HEK293 (cell line): ENCODE measurements at regions not wholly inside any gene's neighbourhood (a gene's known extent, or its start where the extent isn't known, plus 50 kb on each side); places are given as distances from the start of the nearest gene placed in this dataset.

Experiments used
- CTCF ChIA-PET: fragments of 350-600 bp; formaldehyde crosslinking; extraction: SDS; loops from one replicate; lab custom pipeline; 2021; ENCODE audit warnings: antibody characterized with exemption; lab: Yijun Ruan, JAX
- POLR2A ChIA-PET: fragments of 300-600 bp; formaldehyde crosslinking; extraction: SDS; loops from one replicate; lab custom pipeline; 2020; ENCODE audit warnings: antibody characterized with exemption, inconsistent platforms; lab: Yijun Ruan, JAX
- H3K27ac ChIP-seq: fragments of 200-500 bp; sonication (Bioruptor generic); 2 replicates; pipeline ENCODE4 v1.5.1; 2014; ENCODE audit warnings: low read depth, low read length, control low read depth, inconsistent platforms; ENCODE audit errors: extremely low read depth
- H3K36me3 ChIP-seq, 2 experiments: fragments of 200-500 bp in 1 of 2; sonication (Bioruptor generic) in 1 of 2; 1 replicate in 1 of 2; 2 replicates in 1 of 2; pipeline ENCODE4 v1.5.1; 2014 to 2017; ENCODE audit warnings: inconsistent platforms in 2 of 2, low read length in 2 of 2; ENCODE audit not compliant: control insufficient read depth in 2 of 2, insufficient read depth in 1 of 2
- H3K4me1 ChIP-seq: fragments of 200-500 bp; sonication (Bioruptor generic); 2 replicates; pipeline ENCODE4 v1.5.1; 2014; ENCODE audit warnings: mild to moderate bottlenecking, low read length, inconsistent platforms; ENCODE audit not compliant: control insufficient read depth, insufficient read depth
- H3K4me3 ChIP-seq: 2 replicates; pipeline ENCODE4 v1.5.1; 2011; ENCODE audit warnings: low read depth, mild to moderate bottlenecking, control low read depth, low read length, moderate library complexity
- H3K9me3 ChIP-seq: fragments of 200-500 bp; sonication (Bioruptor generic); 2 replicates; pipeline ENCODE4 v1.5.1; 2014; ENCODE audit warnings: low read depth, low read length, inconsistent platforms; ENCODE audit not compliant: control insufficient read depth, insufficient read depth
- EGR2 ChIP-seq: fragments of 450-650 bp; formaldehyde crosslinking; IDR thresholded peaks from 2 replicates; pipeline ENCODE4 v1.5.1; 2016; ENCODE audit warnings: low read depth, missing biosample characterization, missing genetic modification characterization
- FEZF1 ChIP-seq: fragments of 450-650 bp; formaldehyde crosslinking; IDR thresholded peaks from 2 replicates; pipeline ENCODE4 v1.5.1; 2016; ENCODE audit warnings: missing biosample characterization, missing genetic modification characterization
- GLIS1 ChIP-seq: fragments of 450-650 bp; formaldehyde crosslinking; IDR thresholded peaks from 2 replicates; pipeline ENCODE4 v1.5.1; 2016; ENCODE audit warnings: missing biosample characterization, missing genetic modification characterization
- KLF8 ChIP-seq: fragments of 450-650 bp; formaldehyde crosslinking; IDR thresholded peaks from 2 replicates; pipeline ENCODE4 v1.5.1; 2016; ENCODE audit warnings: missing biosample characterization, missing genetic modification characterization
- MEIS1 ChIP-seq: sonication (generic); formaldehyde crosslinking; IDR thresholded peaks from 2 replicates; pipeline ENCODE4 v1.8.1; 2022; ENCODE audit warnings: missing genetic modification reagents, mild to moderate bottlenecking, borderline replicate concordance
- RBAK ChIP-seq: fragments of 450-650 bp; formaldehyde crosslinking; IDR thresholded peaks from 2 replicates; pipeline ENCODE4 v1.5.1; 2016; ENCODE audit warnings: missing biosample characterization, missing genetic modification characterization
- YY1 ChIP-seq: fragments of 450-650 bp; formaldehyde crosslinking; IDR thresholded peaks from 2 replicates; pipeline ENCODE4 v1.5.1; 2018; ENCODE audit warnings: missing biosample characterization, missing genetic modification characterization
- ZNF10 ChIP-seq: fragments of 450-650 bp; formaldehyde crosslinking; IDR thresholded peaks from 2 replicates; pipeline ENCODE4 v1.5.1; 2017; ENCODE audit warnings: missing biosample characterization, missing genetic modification characterization
- ZNF155 ChIP-seq: fragments of 450-650 bp; formaldehyde crosslinking; IDR thresholded peaks from 2 replicates; pipeline ENCODE4 v1.5.1; 2016; ENCODE audit warnings: missing biosample characterization, missing genetic modification characterization
- ZNF221 ChIP-seq: fragments of 450-650 bp; formaldehyde crosslinking; IDR thresholded peaks from 2 replicates; pipeline ENCODE4 v1.5.1; 2017; ENCODE audit warnings: missing biosample characterization, missing genetic modification characterization, borderline replicate concordance
- ZNF248 ChIP-seq: fragments of 450-650 bp; formaldehyde crosslinking; IDR thresholded peaks from 2 replicates; pipeline ENCODE4 v1.5.1; 2017; ENCODE audit warnings: missing biosample characterization, missing genetic modification characterization
- ZNF677 ChIP-seq: fragments of 450-650 bp; IDR thresholded peaks from 2 replicates; pipeline ENCODE4 v1.5.0; 2018; ENCODE audit warnings: missing biosample characterization, mild to moderate bottlenecking, missing genetic modification characterization, moderate library complexity
- ZNF777 ChIP-seq: fragments of 450-650 bp; formaldehyde crosslinking; IDR thresholded peaks from 2 replicates; pipeline ENCODE4 v1.5.1; 2017; ENCODE audit warnings: missing biosample characterization, missing genetic modification characterization, borderline replicate concordance
- ZNF830 ChIP-seq: fragments of 450-650 bp; IDR thresholded peaks from 2 replicates; pipeline ENCODE4 v1.5.0; 2018; ENCODE audit warnings: missing biosample characterization, missing genetic modification characterization, low read depth, mild to moderate bottlenecking, moderate library complexity
- TF ChIP-seq, protein P1 (sequence below): fragments of 450-650 bp; formaldehyde crosslinking; IDR thresholded peaks from 2 replicates; pipeline ENCODE4 v1.5.1; 2016; ENCODE audit warnings: missing biosample characterization, missing genetic modification characterization
- TF ChIP-seq, protein P2 (sequence below): fragments of 450-650 bp; formaldehyde crosslinking; IDR thresholded peaks from 2 replicates; pipeline ENCODE4 v1.5.1; 2016; ENCODE audit warnings: missing biosample characterization, missing genetic modification characterization, borderline replicate concordance
- TF ChIP-seq, protein P3 (sequence below): fragments of 450-650 bp; formaldehyde crosslinking; IDR thresholded peaks from 2 replicates; pipeline ENCODE4; 2016; ENCODE audit warnings: missing biosample characterization, missing genetic modification characterization
- TF ChIP-seq, protein P4 (sequence below): fragments of 450-650 bp; formaldehyde crosslinking; IDR thresholded peaks from 2 replicates; pipeline ENCODE4 v1.5.1; 2016; ENCODE audit warnings: missing biosample characterization, missing genetic modification characterization
- TF ChIP-seq, protein P5 (sequence below): fragments of 450-650 bp; formaldehyde crosslinking; IDR thresholded peaks from 2 replicates; pipeline ENCODE4 v1.5.1; 2016; ENCODE audit warnings: missing biosample characterization, missing genetic modification characterization, borderline replicate concordance

DNA sequence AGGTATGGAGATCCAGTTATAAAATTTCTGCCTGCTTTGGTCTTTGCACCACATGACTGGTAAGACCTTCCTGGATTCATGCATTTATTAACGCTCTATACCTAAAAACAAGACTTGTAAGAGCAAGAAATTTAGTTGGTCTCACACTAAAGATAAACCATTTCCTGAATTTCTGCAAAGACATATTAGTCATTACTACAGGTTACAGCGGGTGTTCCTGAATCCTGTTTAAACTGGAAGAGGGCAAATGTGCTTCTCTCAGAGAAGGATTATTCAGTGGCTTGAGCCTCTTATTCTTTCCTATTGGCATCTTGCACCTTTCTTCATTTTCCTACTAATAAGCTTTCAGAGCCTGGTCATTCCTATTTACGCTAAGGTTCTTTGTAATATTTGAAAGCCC, 397.6 kb upstream of the TENM3 start (continued):
- TF ChIP-seq, protein P1, sequence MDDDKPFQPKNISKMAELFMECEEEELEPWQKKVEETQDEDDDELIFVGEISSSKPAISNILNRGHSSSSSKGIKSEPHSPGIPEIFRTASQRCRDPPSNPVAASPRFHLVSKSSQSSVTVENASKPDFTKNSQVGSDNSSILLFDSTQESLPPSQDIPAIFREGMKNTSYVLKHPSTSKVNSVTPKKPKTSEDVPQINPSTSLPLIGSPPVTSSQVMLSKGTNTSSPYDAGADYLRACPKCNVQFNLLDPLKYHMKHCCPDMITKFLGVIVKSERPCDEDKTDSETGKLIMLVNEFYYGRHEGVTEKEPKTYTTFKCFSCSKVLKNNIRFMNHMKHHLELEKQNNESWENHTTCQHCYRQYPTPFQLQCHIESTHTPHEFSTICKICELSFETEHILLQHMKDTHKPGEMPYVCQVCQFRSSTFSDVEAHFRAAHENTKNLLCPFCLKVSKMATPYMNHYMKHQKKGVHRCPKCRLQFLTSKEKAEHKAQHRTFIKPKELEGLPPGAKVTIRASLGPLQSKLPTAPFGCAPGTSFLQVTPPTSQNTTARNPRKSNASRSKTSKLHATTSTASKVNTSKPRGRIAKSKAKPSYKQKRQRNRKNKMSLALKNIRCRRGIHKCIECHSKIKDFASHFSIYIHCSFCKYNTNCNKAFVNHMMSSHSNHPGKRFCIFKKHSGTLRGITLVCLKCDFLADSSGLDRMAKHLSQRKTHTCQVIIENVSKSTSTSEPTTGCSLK (tag by site-specific recombination): no peak
- TF ChIP-seq RBAK (tag by site-specific recombination): no peak
- TF ChIP-seq ZNF777 (tag by site-specific recombination): no peak
- TF ChIP-seq GLIS1 (tag by site-specific recombination): no peak
- TF ChIP-seq ZNF10 (tag by site-specific recombination): no peak
- TF ChIP-seq ZNF155 (tag by site-specific recombination): no peak

DNA sequence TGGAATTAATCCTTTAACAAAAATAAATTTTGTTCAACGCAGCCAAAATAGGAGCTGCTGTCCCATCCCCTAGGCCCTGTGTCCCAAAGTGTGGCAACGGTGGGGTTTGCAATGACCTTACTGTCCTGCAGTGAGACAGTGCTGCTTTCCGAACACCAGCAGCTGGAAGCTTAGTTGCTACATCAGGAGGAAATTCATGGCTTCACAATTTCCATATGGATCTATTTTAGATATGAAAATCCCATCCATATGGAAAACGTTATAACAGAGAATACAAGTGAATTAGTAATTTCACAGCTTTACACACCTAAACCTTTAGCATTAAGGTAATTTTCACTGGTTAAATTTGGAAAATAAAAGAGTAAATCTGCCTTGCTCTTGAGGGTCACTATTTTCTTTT, 396.3 kb upstream of the TENM3 start:
- Histone ChIP-seq H3K27ac (no peak overlapping the region), H3K4me3 (no peak overlapping the region), H3K9me3 (no peaks in the 10 kb centered on the region), H3K36me3 (no peaks in the 10 kb centered on the region), H3K4me1 (no peaks in the 10 kb centered on the region)
- POLR2A ChIA-PET: no interaction called here
- CTCF ChIA-PET: no interaction called here
- TF ChIP-seq, protein P2, sequence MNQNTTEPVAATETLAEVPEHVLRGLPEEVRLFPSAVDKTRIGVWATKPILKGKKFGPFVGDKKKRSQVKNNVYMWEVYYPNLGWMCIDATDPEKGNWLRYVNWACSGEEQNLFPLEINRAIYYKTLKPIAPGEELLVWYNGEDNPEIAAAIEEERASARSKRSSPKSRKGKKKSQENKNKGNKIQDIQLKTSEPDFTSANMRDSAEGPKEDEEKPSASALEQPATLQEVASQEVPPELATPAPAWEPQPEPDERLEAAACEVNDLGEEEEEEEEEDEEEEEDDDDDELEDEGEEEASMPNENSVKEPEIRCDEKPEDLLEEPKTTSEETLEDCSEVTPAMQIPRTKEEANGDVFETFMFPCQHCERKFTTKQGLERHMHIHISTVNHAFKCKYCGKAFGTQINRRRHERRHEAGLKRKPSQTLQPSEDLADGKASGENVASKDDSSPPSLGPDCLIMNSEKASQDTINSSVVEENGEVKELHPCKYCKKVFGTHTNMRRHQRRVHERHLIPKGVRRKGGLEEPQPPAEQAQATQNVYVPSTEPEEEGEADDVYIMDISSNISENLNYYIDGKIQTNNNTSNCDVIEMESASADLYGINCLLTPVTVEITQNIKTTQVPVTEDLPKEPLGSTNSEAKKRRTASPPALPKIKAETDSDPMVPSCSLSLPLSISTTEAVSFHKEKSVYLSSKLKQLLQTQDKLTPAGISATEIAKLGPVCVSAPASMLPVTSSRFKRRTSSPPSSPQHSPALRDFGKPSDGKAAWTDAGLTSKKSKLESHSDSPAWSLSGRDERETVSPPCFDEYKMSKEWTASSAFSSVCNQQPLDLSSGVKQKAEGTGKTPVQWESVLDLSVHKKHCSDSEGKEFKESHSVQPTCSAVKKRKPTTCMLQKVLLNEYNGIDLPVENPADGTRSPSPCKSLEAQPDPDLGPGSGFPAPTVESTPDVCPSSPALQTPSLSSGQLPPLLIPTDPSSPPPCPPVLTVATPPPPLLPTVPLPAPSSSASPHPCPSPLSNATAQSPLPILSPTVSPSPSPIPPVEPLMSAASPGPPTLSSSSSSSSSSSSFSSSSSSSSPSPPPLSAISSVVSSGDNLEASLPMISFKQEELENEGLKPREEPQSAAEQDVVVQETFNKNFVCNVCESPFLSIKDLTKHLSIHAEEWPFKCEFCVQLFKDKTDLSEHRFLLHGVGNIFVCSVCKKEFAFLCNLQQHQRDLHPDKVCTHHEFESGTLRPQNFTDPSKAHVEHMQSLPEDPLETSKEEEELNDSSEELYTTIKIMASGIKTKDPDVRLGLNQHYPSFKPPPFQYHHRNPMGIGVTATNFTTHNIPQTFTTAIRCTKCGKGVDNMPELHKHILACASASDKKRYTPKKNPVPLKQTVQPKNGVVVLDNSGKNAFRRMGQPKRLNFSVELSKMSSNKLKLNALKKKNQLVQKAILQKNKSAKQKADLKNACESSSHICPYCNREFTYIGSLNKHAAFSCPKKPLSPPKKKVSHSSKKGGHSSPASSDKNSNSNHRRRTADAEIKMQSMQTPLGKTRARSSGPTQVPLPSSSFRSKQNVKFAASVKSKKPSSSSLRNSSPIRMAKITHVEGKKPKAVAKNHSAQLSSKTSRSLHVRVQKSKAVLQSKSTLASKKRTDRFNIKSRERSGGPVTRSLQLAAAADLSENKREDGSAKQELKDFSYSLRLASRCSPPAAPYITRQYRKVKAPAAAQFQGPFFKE (tag by site-specific recombination): no peak
- TF ChIP-seq ZNF830 (no peak), EGR2 (no peak), FEZF1 (tag by site-specific recombination) (no peak), ZNF248 (tag by site-specific recombination) (no peak), ZNF221 (tag by site-specific recombination) (no peak), MEIS1 (CRISPR knock-in tag) (no peak), KLF8 (tag by site-specific recombination) (no peak), YY1 (tag by site-specific recombination) (no peak), ZNF677 (no peak)
- TF ChIP-seq, protein P3, sequence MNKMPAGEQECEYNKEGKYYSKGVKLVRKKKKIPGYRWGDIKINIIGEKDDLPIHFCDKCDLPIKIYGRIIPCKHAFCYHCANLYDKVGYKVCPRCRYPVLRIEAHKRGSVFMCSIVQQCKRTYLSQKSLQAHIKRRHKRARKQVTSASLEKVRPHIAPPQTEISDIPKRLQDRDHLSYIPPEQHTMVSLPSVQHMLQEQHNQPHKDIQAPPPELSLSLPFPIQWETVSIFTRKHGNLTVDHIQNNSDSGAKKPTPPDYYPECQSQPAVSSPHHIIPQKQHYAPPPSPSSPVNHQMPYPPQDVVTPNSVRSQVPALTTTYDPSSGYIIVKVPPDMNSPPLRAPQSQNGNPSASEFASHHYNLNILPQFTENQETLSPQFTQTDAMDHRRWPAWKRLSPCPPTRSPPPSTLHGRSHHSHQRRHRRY (tag by site-specific recombination): no peak
- TF ChIP-seq, protein P4, sequence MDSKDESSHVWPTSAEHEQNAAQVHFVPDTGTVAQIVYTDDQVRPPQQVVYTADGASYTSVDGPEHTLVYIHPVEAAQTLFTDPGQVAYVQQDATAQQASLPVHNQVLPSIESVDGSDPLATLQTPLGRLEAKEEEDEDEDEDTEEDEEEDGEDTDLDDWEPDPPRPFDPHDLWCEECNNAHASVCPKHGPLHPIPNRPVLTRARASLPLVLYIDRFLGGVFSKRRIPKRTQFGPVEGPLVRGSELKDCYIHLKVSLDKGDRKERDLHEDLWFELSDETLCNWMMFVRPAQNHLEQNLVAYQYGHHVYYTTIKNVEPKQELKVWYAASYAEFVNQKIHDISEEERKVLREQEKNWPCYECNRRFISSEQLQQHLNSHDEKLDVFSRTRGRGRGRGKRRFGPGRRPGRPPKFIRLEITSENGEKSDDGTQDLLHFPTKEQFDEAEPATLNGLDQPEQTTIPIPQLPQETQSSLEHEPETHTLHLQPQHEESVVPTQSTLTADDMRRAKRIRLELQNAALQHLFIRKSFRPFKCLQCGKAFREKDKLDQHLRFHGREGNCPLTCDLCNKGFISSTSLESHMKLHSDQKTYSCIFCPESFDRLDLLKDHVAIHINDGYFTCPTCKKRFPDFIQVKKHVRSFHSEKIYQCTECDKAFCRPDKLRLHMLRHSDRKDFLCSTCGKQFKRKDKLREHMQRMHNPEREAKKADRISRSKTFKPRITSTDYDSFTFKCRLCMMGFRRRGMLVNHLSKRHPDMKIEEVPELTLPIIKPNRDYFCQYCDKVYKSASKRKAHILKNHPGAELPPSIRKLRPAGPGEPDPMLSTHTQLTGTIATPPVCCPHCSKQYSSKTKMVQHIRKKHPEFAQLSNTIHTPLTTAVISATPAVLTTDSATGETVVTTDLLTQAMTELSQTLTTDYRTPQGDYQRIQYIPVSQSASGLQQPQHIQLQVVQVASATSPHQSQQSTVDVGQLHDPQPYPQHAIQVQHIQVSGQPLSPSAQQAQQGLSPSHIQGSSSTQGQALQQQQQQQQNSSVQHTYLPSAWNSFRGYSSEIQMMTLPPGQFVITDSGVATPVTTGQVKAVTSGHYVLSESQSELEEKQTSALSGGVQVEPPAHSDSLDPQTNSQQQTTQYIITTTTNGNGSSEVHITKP (tag by site-specific recombination): no peak
- TF ChIP-seq, protein P5, sequence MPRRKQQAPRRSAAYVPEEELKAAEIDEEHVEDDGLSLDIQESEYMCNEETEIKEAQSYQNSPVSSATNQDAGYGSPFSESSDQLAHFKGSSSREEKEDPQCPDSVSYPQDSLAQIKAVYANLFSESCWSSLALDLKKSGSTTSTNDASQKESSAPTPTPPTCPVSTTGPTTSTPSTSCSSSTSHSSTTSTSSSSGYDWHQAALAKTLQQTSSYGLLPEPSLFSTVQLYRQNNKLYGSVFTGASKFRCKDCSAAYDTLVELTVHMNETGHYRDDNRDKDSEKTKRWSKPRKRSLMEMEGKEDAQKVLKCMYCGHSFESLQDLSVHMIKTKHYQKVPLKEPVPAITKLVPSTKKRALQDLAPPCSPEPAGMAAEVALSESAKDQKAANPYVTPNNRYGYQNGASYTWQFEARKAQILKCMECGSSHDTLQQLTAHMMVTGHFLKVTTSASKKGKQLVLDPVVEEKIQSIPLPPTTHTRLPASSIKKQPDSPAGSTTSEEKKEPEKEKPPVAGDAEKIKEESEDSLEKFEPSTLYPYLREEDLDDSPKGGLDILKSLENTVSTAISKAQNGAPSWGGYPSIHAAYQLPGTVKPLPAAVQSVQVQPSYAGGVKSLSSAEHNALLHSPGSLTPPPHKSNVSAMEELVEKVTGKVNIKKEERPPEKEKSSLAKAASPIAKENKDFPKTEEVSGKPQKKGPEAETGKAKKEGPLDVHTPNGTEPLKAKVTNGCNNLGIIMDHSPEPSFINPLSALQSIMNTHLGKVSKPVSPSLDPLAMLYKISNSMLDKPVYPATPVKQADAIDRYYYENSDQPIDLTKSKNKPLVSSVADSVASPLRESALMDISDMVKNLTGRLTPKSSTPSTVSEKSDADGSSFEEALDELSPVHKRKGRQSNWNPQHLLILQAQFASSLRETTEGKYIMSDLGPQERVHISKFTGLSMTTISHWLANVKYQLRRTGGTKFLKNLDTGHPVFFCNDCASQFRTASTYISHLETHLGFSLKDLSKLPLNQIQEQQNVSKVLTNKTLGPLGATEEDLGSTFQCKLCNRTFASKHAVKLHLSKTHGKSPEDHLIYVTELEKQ (tag by site-specific recombination): no peak
